ENCODE measurements at regions not wholly inside any gene's neighbourhood (a gene's known extent, or its start where the extent isn't known, plus 50 kb on each side); places are given as distances from the start of the nearest gene placed in this dataset.
A peak's percentile ranks its signal among the peaks of the same experiment; 100 is the strongest.
"Not testable (repeated sequence)": the region's sequence is repeated elsewhere in the genome, so short reads cannot be mapped to it uniquely, and the experiment has no call there.

GRCh38 chr9:104980039-104980654 lies 52.2 kb upstream of the ABCA1 start:
- DNase-seq, result no peak
- intact Hi-C loops (cut with DNase I), result no loop called here

GRCh38 chr9:104981543-104982129 lies 53.7 kb upstream of the ABCA1 start:
- intact Hi-C loops (cut with DNase I), result no loop called here
- DNase-seq, result no peak

- intact Hi-C loops (cut with DNase I), result no loop called here
- DNase-seq, result no peak
Observed at GRCh38 chr9:104982543-104982942, 54.6 kb upstream of the ABCA1 start.

- intact Hi-C loops (cut with DNase I), result no loop called here
Observed at GRCh38 chr9:104983491-104983890, 55.5 kb upstream of the ABCA1 start.

GRCh38 chr9:104984121-104984520 lies 56.2 kb upstream of the ABCA1 start:
- intact Hi-C loops (cut with DNase I), result no loop called here
- DNase-seq, result peak in 1 of 42 donors; percentile 31

More at GRCh38 chr9:104983491-104983890, 55.5 kb upstream of the ABCA1 start:
- no peak for DNase-seq

GRCh38 chr9:104984542-104984941 lies 56.6 kb upstream of the ABCA1 start:
- intact Hi-C loops (cut with DNase I), result no loop called here
- no peak for DNase-seq

GRCh38 chr9:104984948-104985347 lies 57.0 kb upstream of the ABCA1 start:
- intact Hi-C loops (cut with DNase I), result no loop called here
- no peak for DNase-seq

GRCh38 chr9:104986096-104986495 lies 58.1 kb upstream of the ABCA1 start:
- DNase-seq, result no peak
- intact Hi-C loops (cut with DNase I), result no loop called here

- no peak for DNase-seq
- intact Hi-C loops (cut with DNase I), result no loop called here
Observed at GRCh38 chr9:104987743-104988142, 59.8 kb upstream of the ABCA1 start.

- DNase-seq, result no peak
- intact Hi-C loops (cut with DNase I), result no loop called here
Observed at GRCh38 chr9:104988539-104988938, 60.6 kb upstream of the ABCA1 start.

- intact Hi-C loops (cut with DNase I), result loop anchor here (5.0 to 10.0 kb wide), 2 partner anchors 67 to 76 kb away; partner anchors contain the start of gene ABCA1
- DNase-seq, result peak; percentile 77 to 94 (median 89)
Observed at GRCh38 chr9:104991144-104991953, 63.4 kb upstream of the ABCA1 start.

GRCh38 chr9:104992659-104993058 lies 64.7 kb upstream of the ABCA1 start:
- intact Hi-C loops (cut with DNase I), result loop anchor here (5.0 to 10.0 kb wide), 2 partner anchors 68 to 75 kb away; partner anchors contain the start of gene ABCA1
- peak in 1 of 42 donors; percentile 8 for DNase-seq

GRCh38 chr9:104993291-104993963 lies 65.5 kb upstream of the ABCA1 start:
- intact Hi-C loops (cut with DNase I), result loop anchor here (5.0 to 10.0 kb wide), 2 partner anchors 69 to 74 kb away; partner anchors contain the start of gene ABCA1

GRCh38 chr9:104997536-104997935 lies 69.6 kb upstream of the ABCA1 start:
- DNase-seq, result no peak
- intact Hi-C loops (cut with DNase I), result loop anchor here (10.0 kb wide), 1 partner anchor 73 kb away; the partner anchor contains the start of gene ABCA1

More at GRCh38 chr9:104993291-104993963, 65.5 kb upstream of the ABCA1 start:
- DNase-seq, result peak; percentile 16 to 85 (median 56)

- no peak for DNase-seq
Observed at GRCh38 chr9:104999136-104999535, 71.2 kb upstream of the ABCA1 start.

GRCh38 chr9:105000529-105000928 lies 72.6 kb upstream of the ABCA1 start:
- intact Hi-C loops (cut with DNase I); DNase-seq: not testable (repeated sequence)

More at GRCh38 chr9:104999136-104999535, 71.2 kb upstream of the ABCA1 start:
- intact Hi-C loops (cut with DNase I), result loop anchor here (10.0 kb wide), 1 partner anchor 74 kb away; the partner anchor contains the start of gene ABCA1

- DNase-seq, result no peak
- intact Hi-C loops (cut with DNase I), result no loop called here
Observed at GRCh38 chr9:105004466-105005090, 76.6 kb upstream of the ABCA1 start.

- intact Hi-C loops (cut with DNase I), result no loop called here
Observed at GRCh38 chr9:105005186-105005585, 77.2 kb upstream of the ABCA1 start.

GRCh38 chr9:105006514-105006913 lies 78.6 kb upstream of the ABCA1 start:
- intact Hi-C loops (cut with DNase I), result no loop called here
- no peak for DNase-seq

More at GRCh38 chr9:105005186-105005585, 77.2 kb upstream of the ABCA1 start:
- no peak for DNase-seq
